A673 (cell line): ENCODE measurements at regions not wholly inside any gene's neighbourhood (a gene's known extent, or its start where the extent isn't known, plus 50 kb on each side); places are given as distances from the start of the nearest gene placed in this dataset.

Source experiments
- BruUV-seq: library from RNA; stranded (reverse); fragments of 400-500 nt; replicated peaks from 2 replicates; lab custom pipeline; 2021; lab: Mats Ljungman, UMichigan
- CTCF ChIA-PET: fragments of 300-600 bp; sonication (Branson Sonifier 250); formaldehyde crosslinking; loops from one replicate; lab custom pipeline; 2022; ENCODE audit warnings: antibody characterized with exemption; lab: Charles Lee
- POLR2A ChIA-PET: fragments of 300-600 bp; sonication (Branson Sonifier 250); formaldehyde crosslinking; loops from one replicate; lab custom pipeline; 2022; ENCODE audit warnings: antibody characterized with exemption; ENCODE audit not compliant: low non-redundant PET; lab: Charles Lee
- DNase-seq: peaks from one replicate; pipeline ENCODE4 v3.0.0-alpha.2; 2015; ENCODE audit warnings: low spot score
- H3K27ac ChIP-seq: fragments of 200-600 bp; sonication (generic); 2 replicates; pipeline ENCODE4 v1.5.1; 2016; ENCODE audit warnings: mixed run types, low read depth, mild to moderate bottlenecking, mixed read lengths, antibody characterized with exemption, low read length; ENCODE audit not compliant: poor library complexity, severe bottlenecking
- H3K27me3 ChIP-seq: fragments of 200-600 bp; sonication (generic); replicated peaks from 2 replicates; pipeline ENCODE4 v1.6.1; 2017; ENCODE audit warnings: mixed run types, low read depth, mild to moderate bottlenecking, mixed read lengths, antibody characterized with exemption, low read length; ENCODE audit not compliant: insufficient read depth, poor library complexity
- H3K36me3 ChIP-seq: fragments of 200-600 bp; sonication (generic); 2 replicates; pipeline ENCODE4 v1.6.1; 2016; ENCODE audit warnings: mixed run types, mild to moderate bottlenecking, mixed read lengths, antibody characterized with exemption, low read length; ENCODE audit not compliant: insufficient read depth, poor library complexity, severe bottlenecking
- H3K4me1 ChIP-seq: fragments of 200-600 bp; sonication (generic); 2 replicates; pipeline ENCODE4 v1.6.1; 2017; ENCODE audit warnings: mixed run types, mild to moderate bottlenecking, mixed read lengths, antibody characterized with exemption, low read length; ENCODE audit not compliant: insufficient read depth, poor library complexity, severe bottlenecking
- H3K4me3 ChIP-seq: fragments of 200-600 bp; sonication (generic); 2 replicates; pipeline ENCODE4 v1.5.1; 2016; ENCODE audit warnings: low read depth, mixed run types, mild to moderate bottlenecking, mixed read lengths, low read length; ENCODE audit not compliant: poor library complexity, severe bottlenecking
- H3K9me3 ChIP-seq: fragments of 200-600 bp; sonication (generic); 2 replicates; pipeline ENCODE4 v1.6.1; 2016; ENCODE audit warnings: mixed run types, low read depth, mild to moderate bottlenecking, mixed read lengths, antibody characterized with exemption, low read length; ENCODE audit not compliant: poor library complexity, severe bottlenecking
- EZH2 ChIP-seq: fragments of 200-600 bp; sonication (generic); IDR thresholded peaks from 2 replicates; pipeline ENCODE4 v1.6.1; 2017; ENCODE audit warnings: borderline replicate concordance, low read depth, mild to moderate bottlenecking, mixed read lengths, antibody characterized with exemption, low read length; ENCODE audit not compliant: poor library complexity, severe bottlenecking
- intact Hi-C: fragments of 100-400 bp; cut with micrococcal nuclease; formaldehyde crosslinking; loops from one replicate; pipeline ENCODE4 v1.10.0; 2022; ENCODE audit not compliant: unreplicated experiment
- TF ChIP-seq, protein P1 (sequence below): fragments of 300-800, 200-600 bp; sonication (generic); conservative IDR thresholded peaks from 2 replicates; pipeline ENCODE4 v1.5.1; 2017; ENCODE audit warnings: low read depth, mild to moderate bottlenecking, antibody characterized with exemption, low read length, moderate library complexity, mixed read lengths

DNA sequence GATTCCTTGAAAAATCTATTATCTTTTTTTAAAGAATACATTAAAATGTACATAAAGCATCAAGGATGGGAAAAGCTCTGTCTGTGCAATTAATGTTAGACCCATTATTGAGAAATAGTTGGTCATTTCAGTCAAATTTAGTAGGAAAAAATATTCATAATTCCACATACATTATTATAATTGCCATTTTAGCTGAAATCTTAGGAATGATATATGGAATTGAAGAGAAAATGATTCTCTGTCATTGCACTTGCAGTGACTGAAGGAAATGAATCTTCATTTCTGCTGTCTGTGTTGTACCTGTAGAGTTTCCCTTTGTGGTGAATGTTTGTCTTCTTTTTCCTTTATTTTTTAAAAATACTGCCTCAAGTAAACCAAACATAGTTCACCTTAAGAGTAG lies 473.9 kb downstream of the C3orf38 start:
- TF ChIP-seq, protein P1, sequence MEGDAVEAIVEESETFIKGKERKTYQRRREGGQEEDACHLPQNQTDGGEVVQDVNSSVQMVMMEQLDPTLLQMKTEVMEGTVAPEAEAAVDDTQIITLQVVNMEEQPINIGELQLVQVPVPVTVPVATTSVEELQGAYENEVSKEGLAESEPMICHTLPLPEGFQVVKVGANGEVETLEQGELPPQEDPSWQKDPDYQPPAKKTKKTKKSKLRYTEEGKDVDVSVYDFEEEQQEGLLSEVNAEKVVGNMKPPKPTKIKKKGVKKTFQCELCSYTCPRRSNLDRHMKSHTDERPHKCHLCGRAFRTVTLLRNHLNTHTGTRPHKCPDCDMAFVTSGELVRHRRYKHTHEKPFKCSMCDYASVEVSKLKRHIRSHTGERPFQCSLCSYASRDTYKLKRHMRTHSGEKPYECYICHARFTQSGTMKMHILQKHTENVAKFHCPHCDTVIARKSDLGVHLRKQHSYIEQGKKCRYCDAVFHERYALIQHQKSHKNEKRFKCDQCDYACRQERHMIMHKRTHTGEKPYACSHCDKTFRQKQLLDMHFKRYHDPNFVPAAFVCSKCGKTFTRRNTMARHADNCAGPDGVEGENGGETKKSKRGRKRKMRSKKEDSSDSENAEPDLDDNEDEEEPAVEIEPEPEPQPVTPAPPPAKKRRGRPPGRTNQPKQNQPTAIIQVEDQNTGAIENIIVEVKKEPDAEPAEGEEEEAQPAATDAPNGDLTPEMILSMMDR = no peak
- TF ChIP-seq EZH2 = no peak
- Histone ChIP-seq H3K27me3 (no peaks in the 10 kb centered on the region), H3K4me1 (peaks cover 1% of the 10 kb centered on the region), H3K4me3 (no peak overlapping the region), H3K27ac (no peak overlapping the region), H3K36me3 (no peaks in the 10 kb centered on the region), H3K9me3 (no peaks in the 10 kb centered on the region)
- ChIA-PET CTCF (no interaction called here), POLR2A (no interaction called here)
- BruUV-seq = no TSS peak
- intact Hi-C loops = no loop called here
- no peak for DNase-seq

GRCh38 chr3:88626456-88627120 lies 476.8 kb downstream of the C3orf38 start:
- DNase-seq = no peak
- intact Hi-C loops = no loop called here
- Histone ChIP-seq H3K27me3 (no peaks in the 10 kb centered on the region), H3K9me3 (no peaks in the 10 kb centered on the region), H3K4me3 (no peak overlapping the region), H3K27ac (no peak overlapping the region), H3K36me3 (no peaks in the 10 kb centered on the region), H3K4me1 (no peaks in the 10 kb centered on the region)
- ChIA-PET CTCF (no interaction called here), POLR2A (no interaction called here)
- TF ChIP-seq, protein P1 = no peak
- no peak for TF ChIP-seq EZH2
- BruUV-seq = no TSS peak

DNA sequence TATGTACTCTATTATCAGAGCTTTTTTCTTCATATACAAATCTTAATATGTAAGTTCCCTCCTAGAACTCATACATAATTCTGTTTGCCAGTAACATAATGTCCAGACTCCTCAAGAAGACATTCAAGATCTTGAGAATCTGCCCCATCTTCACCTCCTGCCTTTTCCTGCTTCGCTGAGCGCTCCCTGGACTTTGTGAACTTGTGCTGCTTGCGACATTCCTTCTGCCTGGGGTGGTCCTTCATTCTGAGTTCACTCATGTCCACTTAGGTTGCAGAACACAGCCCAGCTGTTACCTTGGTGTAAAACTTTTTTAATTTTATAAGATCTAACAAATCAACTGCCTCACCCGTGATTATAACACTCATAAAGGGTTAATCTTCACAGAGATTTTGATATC lies 478.5 kb upstream of the EPHA3 start:
- POLR2A ChIA-PET = no interaction called here
- H3K27ac ChIP-seq = no peak overlapping the region
- no peak for DNase-seq
- TF ChIP-seq, protein P1 = no peak
- TF ChIP-seq EZH2 = no peak
- no peak overlapping the region for H3K4me3 ChIP-seq
- no TSS peak for BruUV-seq
- CTCF ChIA-PET = no interaction called here
- no peaks in the 10 kb centered on the region for H3K36me3 ChIP-seq
- H3K4me1 ChIP-seq = no peaks in the 10 kb centered on the region
- H3K27me3 ChIP-seq = no peaks in the 10 kb centered on the region
- no peaks in the 10 kb centered on the region for H3K9me3 ChIP-seq
- intact Hi-C loops = no loop called here
